Mesendoderm (in vitro differentiated cells): ENCODE measurements at regions not wholly inside any gene's neighbourhood (a gene's known extent, or its start where the extent isn't known, plus 50 kb on each side); places are given as distances from the start of the nearest gene placed in this dataset.

Experiments
- DNase-seq: peaks from one replicate; pipeline ENCODE4 v3.0.0; 2013
- H2AK5ac ChIP-seq: 2 replicates; pipeline ENCODE4 v1.6.1; 2013; ENCODE audit warnings: low read length, inconsistent platforms
- H2BK120ac ChIP-seq: 2 replicates; pipeline ENCODE4 v1.6.1; 2013; ENCODE audit warnings: low read depth, mild to moderate bottlenecking, low read length, moderate library complexity, mixed read lengths
- H2BK15ac ChIP-seq: replicated peaks from 2 replicates; pipeline ENCODE4 v1.6.1; 2013; ENCODE audit warnings: low read depth, mild to moderate bottlenecking, moderate library complexity
- H2BK5ac ChIP-seq: 2 replicates; pipeline ENCODE4 v1.6.1; 2013; ENCODE audit warnings: low read length, inconsistent platforms
- H3K18ac ChIP-seq: 2 replicates; pipeline ENCODE4 v1.6.1; 2013; ENCODE audit warnings: mild to moderate bottlenecking, low read length, mixed read lengths
- H3K23ac ChIP-seq: one replicate; pipeline ENCODE4 v1.6.1; 2013; ENCODE audit warnings: low read length
- H3K27ac ChIP-seq: 2 replicates; pipeline ENCODE4 v1.5.1; 2013; ENCODE audit warnings: low read depth, mild to moderate bottlenecking, inconsistent platforms, low read length, moderate library complexity
- H3K27me3 ChIP-seq: 2 replicates; pipeline ENCODE4 v1.6.1; 2013; ENCODE audit warnings: low read length, control low read depth, mild to moderate bottlenecking, inconsistent platforms; ENCODE audit not compliant: insufficient read depth, poor library complexity
- H3K36me3 ChIP-seq: 2 replicates; pipeline ENCODE4 v1.6.1; 2013; ENCODE audit warnings: low read length, inconsistent platforms; ENCODE audit not compliant: control insufficient read depth, insufficient read depth
- H3K4ac ChIP-seq: one replicate; pipeline ENCODE4 v1.6.1; 2013; ENCODE audit warnings: low read depth, mild to moderate bottlenecking, low read length, moderate library complexity
- H3K4me1 ChIP-seq: 2 replicates; pipeline ENCODE4 v1.6.1; 2013; ENCODE audit warnings: low read depth, low read length, inconsistent platforms; ENCODE audit not compliant: control insufficient read depth
- H3K4me2 ChIP-seq: 2 replicates; pipeline ENCODE4 v1.6.1; 2013; ENCODE audit warnings: low read length
- H3K4me3 ChIP-seq: 2 replicates; pipeline ENCODE4 v1.5.1; 2013; ENCODE audit warnings: mild to moderate bottlenecking, low read length
- H3K56ac ChIP-seq: one replicate; pipeline ENCODE4 v1.6.1; 2013; ENCODE audit warnings: low read length
- H3K79me1 ChIP-seq: 2 replicates; pipeline ENCODE4 v1.6.1; 2013; ENCODE audit warnings: low read length, inconsistent platforms
- H3K79me2 ChIP-seq: 2 replicates; pipeline ENCODE4 v1.6.1; 2013; ENCODE audit warnings: mild to moderate bottlenecking, low read length; ENCODE audit not compliant: control insufficient read depth, insufficient read depth
- H3K9ac ChIP-seq: 2 replicates; pipeline ENCODE4 v1.6.1; 2013; ENCODE audit warnings: low read length, inconsistent platforms
- H4K5ac ChIP-seq: one replicate; pipeline ENCODE4 v1.6.1; 2013; ENCODE audit warnings: low read length
- H4K8ac ChIP-seq: one replicate; pipeline ENCODE4 v1.6.1; 2013; ENCODE audit warnings: low read depth, mild to moderate bottlenecking, control low read depth, low read length, moderate library complexity
- WGBS: extraction: QIAGEN DNeasy Blood & Tissue Kit; methylation state at CpG from one replicate; pipeline ENCODE4 v1.1.7; 2013; ENCODE audit warnings: low lambda C conversion rate, missing lambda C conversion rate; ENCODE audit not compliant: insufficient coverage; ENCODE audit errors: extremely low coverage; 5-methylcytosine and 5-hydroxymethylcytosine counted together

- no CpG with 5 or more reads among the region's 4 CpGs for WGBS
- Histone ChIP-seq H3K56ac (no peak overlapping the region), H2BK15ac (no peak overlapping the region), H3K4me1 (no peaks in the 10 kb centered on the region), H3K4ac (no peak overlapping the region), H2BK5ac (no peak overlapping the region), H4K8ac (no peak overlapping the region), H3K27ac (no peak overlapping the region), H3K27me3 (no peaks in the 10 kb centered on the region), H2BK120ac (no peak overlapping the region), H2AK5ac (no peak overlapping the region), H3K9ac (no peak overlapping the region), H3K4me3 (no peak overlapping the region), H4K5ac (no peak overlapping the region), H3K79me2 (no peaks in the 10 kb centered on the region), H3K79me1 (no peaks in the 10 kb centered on the region), H3K36me3 (peaks cover 2% of the 10 kb centered on the region), H3K4me2 (no peak overlapping the region), H3K18ac (no peak overlapping the region), H3K23ac (no peak overlapping the region)
- no peak for DNase-seq
Observed at GRCh38 chr3:124653797-124654469, 76.3 kb upstream of the UMPS start.

GRCh38 chr3:124654470-124654845 is 75.8 kb upstream of the UMPS start:
- Histone ChIP-seq H3K4ac (no peak overlapping the region), H2BK5ac (no peak overlapping the region), H3K79me2 (no peaks in the 10 kb centered on the region), H4K5ac (no peak overlapping the region), H3K36me3 (peaks cover 2% of the 10 kb centered on the region), H3K27me3 (no peaks in the 10 kb centered on the region), H3K4me2 (no peak overlapping the region), H2BK15ac (no peak overlapping the region), H3K56ac (no peak overlapping the region), H3K79me1 (no peaks in the 10 kb centered on the region), H3K4me3 (no peak overlapping the region), H4K8ac (no peak overlapping the region), H3K23ac (no peak overlapping the region), H3K18ac (no peak overlapping the region), H3K9ac (no peak overlapping the region), H3K27ac (no peak overlapping the region), H2BK120ac (no peak overlapping the region), H2AK5ac (no peak overlapping the region), H3K4me1 (no peaks in the 10 kb centered on the region)
- no peak for DNase-seq

- no peak overlapping the region for H4K8ac ChIP-seq
- no peak overlapping the region for H4K5ac ChIP-seq
- H3K23ac ChIP-seq = no peak overlapping the region
- no peaks in the 10 kb centered on the region for H3K79me2 ChIP-seq
- H3K27me3 ChIP-seq = no peaks in the 10 kb centered on the region
- H2BK15ac ChIP-seq = no peak overlapping the region
- H3K27ac ChIP-seq = no peak overlapping the region
- H3K4me1 ChIP-seq = no peaks in the 10 kb centered on the region
- no peaks in the 10 kb centered on the region for H3K79me1 ChIP-seq
- H3K9ac ChIP-seq = no peak overlapping the region
- no peak overlapping the region for H2BK5ac ChIP-seq
- H3K4ac ChIP-seq = no peak overlapping the region
- no CpG with 5 or more reads among the region's 7 CpGs for WGBS
- H3K18ac ChIP-seq = no peak overlapping the region
- DNase-seq = no peak
- H2BK120ac ChIP-seq = no peak overlapping the region
- H3K4me3 ChIP-seq = no peak overlapping the region
- H2AK5ac ChIP-seq = no peak overlapping the region
- H3K56ac ChIP-seq = no peak overlapping the region
- no peak overlapping the region for H3K4me2 ChIP-seq
- peaks cover 2% of the 10 kb centered on the region for H3K36me3 ChIP-seq
Observed at GRCh38 chr3:124656531-124656930, 73.7 kb upstream of the UMPS start.

- DNase-seq = no peak
- H3K27me3 ChIP-seq = no peaks in the 10 kb centered on the region
Observed at GRCh38 chr3:124657138-124657537, 73.1 kb upstream of the UMPS start.

GRCh38 chr3:124658270-124658669 is 72.0 kb upstream of the UMPS start:
- Histone ChIP-seq H3K27ac (no peak overlapping the region), H3K23ac (no peak overlapping the region), H2AK5ac (no peak overlapping the region), H3K27me3 (no peaks in the 10 kb centered on the region), H3K79me2 (no peaks in the 10 kb centered on the region), H4K5ac (no peak overlapping the region), H2BK15ac (no peak overlapping the region), H3K18ac (no peak overlapping the region), H3K4ac (no peak overlapping the region), H3K4me1 (no peaks in the 10 kb centered on the region), H2BK5ac (no peak overlapping the region), H3K79me1 (no peaks in the 10 kb centered on the region), H3K9ac (no peak overlapping the region), H4K8ac (no peak overlapping the region), H3K4me3 (no peak overlapping the region), H3K4me2 (no peak overlapping the region), H2BK120ac (no peak overlapping the region), H3K36me3 (peaks cover 2% of the 10 kb centered on the region), H3K56ac (no peak overlapping the region)
- no peak for DNase-seq
- WGBS = no CpG with 5 or more reads among the region's 12 CpGs

More at GRCh38 chr3:124657138-124657537, 73.1 kb upstream of the UMPS start:
- Histone ChIP-seq H3K18ac (no peak overlapping the region), H3K27ac (no peak overlapping the region), H2BK120ac (no peak overlapping the region), H4K5ac (no peak overlapping the region), H3K79me2 (no peaks in the 10 kb centered on the region), H3K4me3 (no peak overlapping the region), H3K9ac (no peak overlapping the region), H4K8ac (no peak overlapping the region), H3K4me1 (no peaks in the 10 kb centered on the region), H3K79me1 (no peaks in the 10 kb centered on the region), H3K23ac (no peak overlapping the region), H2BK15ac (no peak overlapping the region), H3K36me3 (peaks cover 2% of the 10 kb centered on the region), H3K4ac (no peak overlapping the region), H2AK5ac (no peak overlapping the region), H3K4me2 (no peak overlapping the region), H3K56ac (no peak overlapping the region), H2BK5ac (no peak overlapping the region)
- no CpG with 5 or more reads among the region's 4 CpGs for WGBS

- DNase-seq = no peak
- Histone ChIP-seq H2BK15ac (no peak overlapping the region), H3K4me2 (no peak overlapping the region), H3K27ac (no peak overlapping the region), H2BK5ac (no peak overlapping the region), H3K23ac (no peak overlapping the region), H3K4me3 (no peak overlapping the region), H2BK120ac (no peak overlapping the region), H3K4me1 (no peaks in the 10 kb centered on the region), H4K8ac (no peak overlapping the region), H3K27me3 (no peaks in the 10 kb centered on the region), H2AK5ac (no peak overlapping the region), H3K56ac (no peak overlapping the region), H3K36me3 (peaks cover 2% of the 10 kb centered on the region), H3K79me1 (no peaks in the 10 kb centered on the region), H3K18ac (no peak overlapping the region), H3K9ac (no peak overlapping the region), H3K4ac (no peak overlapping the region), H3K79me2 (no peaks in the 10 kb centered on the region), H4K5ac (no peak overlapping the region)
- WGBS = no CpG with 5 or more reads among the region's 1 CpG
Observed at GRCh38 chr3:124659175-124659574, 71.1 kb upstream of the UMPS start.
